HEK293T (cell line): ENCODE measurements at regions not wholly inside any gene's neighbourhood (a gene's known extent, or its start where the extent isn't known, plus 50 kb on each side); places are given as distances from the start of the nearest gene placed in this dataset.

Source experiments
- CTCF ChIA-PET: fragments of 350-600 bp; formaldehyde crosslinking; extraction: SDS; loops from one replicate; lab custom pipeline; 2021; ENCODE audit warnings: antibody characterized with exemption, inconsistent platforms; lab: Yijun Ruan, JAX
- POLR2A ChIA-PET: fragments of 350-600 bp; formaldehyde crosslinking; extraction: SDS; loops from one replicate; lab custom pipeline; 2020; ENCODE audit warnings: antibody characterized with exemption, inconsistent platforms; lab: Yijun Ruan, JAX
- DNase-seq: peaks from one replicate; pipeline ENCODE4 v3.0.0; 2012; ENCODE audit warnings: mixed read lengths; ENCODE audit errors: extremely low spot score
- ARNT ChIP-seq: fragments of 450-650 bp; IDR thresholded peaks from 2 replicates; pipeline ENCODE4 v1.6.1; 2017; ENCODE audit warnings: mild to moderate bottlenecking
- FOXA1 ChIP-seq: fragments of 450-650 bp; IDR thresholded peaks from 2 replicates; pipeline ENCODE4 v1.6.1; 2016; ENCODE audit warnings: mild to moderate bottlenecking
- HDGF ChIP-seq: fragments of 450-650 bp; IDR thresholded peaks from 2 replicates; pipeline ENCODE4 v1.6.1; 2017; ENCODE audit warnings: antibody characterized with exemption, borderline replicate concordance
- NFRKB ChIP-seq: fragments of 450-650 bp; IDR thresholded peaks from 2 replicates; pipeline ENCODE4 v1.6.1; 2016; ENCODE audit warnings: mild to moderate bottlenecking, moderate library complexity
- PKNOX1 ChIP-seq: fragments of 450-650 bp; IDR thresholded peaks from 2 replicates; pipeline ENCODE4 v1.6.1; 2016
- SP1 ChIP-seq: fragments of 450-650 bp; IDR thresholded peaks from 2 replicates; pipeline ENCODE4 v1.6.1; 2017
- SUZ12 ChIP-seq: fragments of 450-650 bp; IDR thresholded peaks from 2 replicates; pipeline ENCODE4 v1.6.1; 2016; ENCODE audit warnings: mild to moderate bottlenecking
- TARDBP ChIP-seq: fragments of 450-650 bp; IDR thresholded peaks from 2 replicates; pipeline ENCODE4 v1.6.1; 2016

- TF ChIP-seq FOXA1, result no peak
- no peak for TF ChIP-seq HDGF
- no peak for TF ChIP-seq SUZ12
- TF ChIP-seq NFRKB, result no peak
- TF ChIP-seq TARDBP, result no peak
- TF ChIP-seq PKNOX1, result 0 out of 2 replicates have a peak, but pooled peaks have one; percentile 11
- TF ChIP-seq ARNT, result no peak
- TF ChIP-seq SP1, result no peak
- ChIA-PET POLR2A (no interaction called here), CTCF (no interaction called here)
- DNase-seq, result no peak
These were observed 51.2 kb upstream of the CCDC190 start for GRCh38 chr1:162912061-162912667.
